HUES64 (cell line): ENCODE measurements at regions not wholly inside any gene's neighbourhood (a gene's known extent, or its start where the extent isn't known, plus 50 kb on each side); places are given as distances from the start of the nearest gene placed in this dataset.

Experiments
- H3K27ac ChIP-seq: 2 replicates; pipeline ENCODE4 v1.7.0; 2013; ENCODE audit warnings: low read depth, low read length, inconsistent platforms
- H3K27me3 ChIP-seq: 2 replicates; pipeline ENCODE4 v1.6.1; 2013; ENCODE audit warnings: mild to moderate bottlenecking, low read length; ENCODE audit not compliant: insufficient read depth
- H3K36me3 ChIP-seq: 2 replicates; pipeline ENCODE4 v1.6.1; 2013; ENCODE audit warnings: mild to moderate bottlenecking, low read length; ENCODE audit not compliant: insufficient read depth
- H3K4me1 ChIP-seq: 2 replicates; pipeline ENCODE4 v1.6.1; 2013; ENCODE audit warnings: mild to moderate bottlenecking, low read length, moderate library complexity; ENCODE audit not compliant: insufficient read depth
- H3K4me3 ChIP-seq: 2 replicates; pipeline ENCODE4 v1.5.1; 2013; ENCODE audit warnings: mild to moderate bottlenecking, low read length, moderate library complexity
- H3K9ac ChIP-seq: 2 replicates; pipeline ENCODE4 v1.6.1; 2013; ENCODE audit warnings: mild to moderate bottlenecking, low read depth, low read length
- H3K9me3 ChIP-seq: 2 replicates; pipeline ENCODE4 v1.6.1; 2013; ENCODE audit warnings: low read depth, low read length; ENCODE audit not compliant: insufficient read depth
- WGBS: fragments of 150-250, 120-280 bp; methylation state at CpG from one replicate; pipeline ENCODE4 v1.1.7; 2013; ENCODE audit warnings: missing lambda C conversion rate; 5-methylcytosine and 5-hydroxymethylcytosine counted together

- H3K4me1 ChIP-seq, result no peaks in the 10 kb centered on the region
- no peaks in the 10 kb centered on the region for H3K36me3 ChIP-seq
- H3K9ac ChIP-seq, result no peak overlapping the region
- no peak overlapping the region for H3K27ac ChIP-seq
- H3K27me3 ChIP-seq, result no peaks in the 10 kb centered on the region
- 92% methylated on average over 3 of the region's 4 CpGs for WGBS
- H3K9me3 ChIP-seq, result no peaks in the 10 kb centered on the region
- no peak overlapping the region for H3K4me3 ChIP-seq
Observed at GRCh38 chr12:4843907-4844306, 65.8 kb upstream of the KCNA1 start.

- no peak overlapping the region for H3K27ac ChIP-seq
- no peaks in the 10 kb centered on the region for H3K4me1 ChIP-seq
- H3K9me3 ChIP-seq, result no peaks in the 10 kb centered on the region
- H3K36me3 ChIP-seq, result no peaks in the 10 kb centered on the region
- no peaks in the 10 kb centered on the region for H3K27me3 ChIP-seq
- H3K9ac ChIP-seq, result no peak overlapping the region
- H3K4me3 ChIP-seq, result no peak overlapping the region
Observed at GRCh38 chr12:4847713-4848112, 62.0 kb upstream of the KCNA1 start.

DNA sequence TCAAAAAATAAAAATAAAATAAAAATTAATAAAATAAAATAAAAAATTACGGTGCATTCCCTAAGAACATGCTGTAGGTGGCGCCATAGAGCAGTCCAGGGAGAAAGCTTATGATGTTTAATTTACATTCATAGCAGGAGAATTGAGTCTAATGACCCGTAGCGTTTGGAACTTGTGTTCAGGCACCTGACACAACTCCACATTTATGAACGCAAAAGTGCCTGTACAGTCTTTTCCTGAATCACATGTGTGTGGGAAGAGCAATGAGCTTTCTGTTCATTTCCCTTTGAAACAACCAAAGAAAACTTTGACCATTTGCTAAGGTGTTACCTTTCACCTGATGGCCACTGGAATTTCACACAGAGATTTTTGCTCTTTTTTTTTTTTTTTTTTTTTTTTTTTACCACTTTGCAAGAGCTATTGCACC, 60.6 kb upstream of the KCNA1 start:
- H3K27ac ChIP-seq, result no peak overlapping the region
- H3K9ac ChIP-seq, result no peak overlapping the region
- H3K27me3 ChIP-seq, result no peaks in the 10 kb centered on the region
- no peaks in the 10 kb centered on the region for H3K4me1 ChIP-seq
- 86% methylated on average over 4 of the region's 5 CpGs for WGBS
- H3K4me3 ChIP-seq, result no peak overlapping the region
- no peaks in the 10 kb centered on the region for H3K9me3 ChIP-seq
- no peaks in the 10 kb centered on the region for H3K36me3 ChIP-seq

- WGBS, result 76% methylated on average over 18 of the region's 18 CpGs
- no peaks in the 10 kb centered on the region for H3K27me3 ChIP-seq
Observed at GRCh38 chr12:4849795-4850345, 59.8 kb upstream of the KCNA1 start.

DNA sequence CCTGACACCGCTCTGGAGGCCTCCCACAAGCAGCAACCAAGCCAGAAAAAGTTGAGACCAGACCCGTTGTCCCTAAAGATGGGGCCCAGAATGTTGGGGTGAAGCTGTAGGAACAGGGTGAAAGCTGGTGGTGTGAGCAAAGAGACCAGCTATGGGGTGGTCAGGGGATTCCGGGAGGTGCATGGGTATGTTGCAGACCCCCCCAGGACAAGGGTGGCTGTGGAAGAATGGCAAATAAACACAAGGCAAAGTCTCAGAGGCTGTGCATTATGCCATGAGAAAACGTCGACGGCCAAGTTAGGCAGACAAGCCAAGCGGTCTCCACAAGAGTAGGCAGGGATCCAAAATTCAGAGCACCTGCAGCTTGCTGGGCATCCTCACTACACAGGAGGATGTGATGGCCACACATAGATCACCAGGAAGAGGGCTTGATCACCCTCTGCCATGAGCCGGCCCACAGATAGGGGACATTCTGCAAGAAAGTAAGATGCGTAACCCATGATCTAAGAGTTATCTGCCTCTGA, 58.8 kb upstream of the KCNA1 start:
- WGBS, result 94% methylated on average over 9 of the region's 9 CpGs
- no peaks in the 10 kb centered on the region for H3K27me3 ChIP-seq
- no peaks in the 10 kb centered on the region for H3K9me3 ChIP-seq
- no peak overlapping the region for H3K4me3 ChIP-seq
- no peak overlapping the region for H3K9ac ChIP-seq
- H3K27ac ChIP-seq, result no peak overlapping the region
- H3K4me1 ChIP-seq, result no peaks in the 10 kb centered on the region
- no peaks in the 10 kb centered on the region for H3K36me3 ChIP-seq

More at GRCh38 chr12:4849795-4850345, 59.8 kb upstream of the KCNA1 start:
- Histone ChIP-seq H3K36me3 (no peaks in the 10 kb centered on the region), H3K4me3 (no peak overlapping the region), H3K9me3 (no peaks in the 10 kb centered on the region), H3K9ac (no peak overlapping the region), H3K27ac (no peak overlapping the region), H3K4me1 (no peaks in the 10 kb centered on the region)

GRCh38 chr12:4852308-4852707, 57.4 kb upstream of the KCNA1 start:
- Histone ChIP-seq H3K4me3 (no peak overlapping the region), H3K27me3 (no peaks in the 10 kb centered on the region; the same call in 1 of the 2 replicates), H3K9me3 (no peaks in the 10 kb centered on the region), H3K9ac (no peak overlapping the region), H3K27ac (no peak overlapping the region), H3K36me3 (no peaks in the 10 kb centered on the region), H3K4me1 (no peaks in the 10 kb centered on the region)
- WGBS, result 91% methylated on average over 8 of the region's 8 CpGs

- H3K27ac ChIP-seq, result no peak overlapping the region
- no peaks in the 10 kb centered on the region for H3K9me3 ChIP-seq
- H3K36me3 ChIP-seq, result no peaks in the 10 kb centered on the region
- H3K9ac ChIP-seq, result no peak overlapping the region
- peaks cover 1% of the 10 kb centered on the region for H3K27me3 ChIP-seq
- H3K4me1 ChIP-seq, result peaks cover under 1% of the 10 kb centered on the region
- 94% methylated on average over 12 of the region's 12 CpGs for WGBS
- no peak overlapping the region for H3K4me3 ChIP-seq
Observed at GRCh38 chr12:4852911-4853310, 56.8 kb upstream of the KCNA1 start.

- Histone ChIP-seq H3K36me3 (no peaks in the 10 kb centered on the region), H3K4me3 (no peak overlapping the region), H3K9me3 (no peaks in the 10 kb centered on the region), H3K4me1 (peaks cover 10% of the 10 kb centered on the region), H3K27me3 (peaks cover 15% of the 10 kb centered on the region), H3K27ac (no peak overlapping the region), H3K9ac (no peak overlapping the region)
- WGBS, result 52% methylated on average over 14 of the region's 14 CpGs
Observed at GRCh38 chr12:4855121-4855924, 54.4 kb upstream of the KCNA1 start.

DNA sequence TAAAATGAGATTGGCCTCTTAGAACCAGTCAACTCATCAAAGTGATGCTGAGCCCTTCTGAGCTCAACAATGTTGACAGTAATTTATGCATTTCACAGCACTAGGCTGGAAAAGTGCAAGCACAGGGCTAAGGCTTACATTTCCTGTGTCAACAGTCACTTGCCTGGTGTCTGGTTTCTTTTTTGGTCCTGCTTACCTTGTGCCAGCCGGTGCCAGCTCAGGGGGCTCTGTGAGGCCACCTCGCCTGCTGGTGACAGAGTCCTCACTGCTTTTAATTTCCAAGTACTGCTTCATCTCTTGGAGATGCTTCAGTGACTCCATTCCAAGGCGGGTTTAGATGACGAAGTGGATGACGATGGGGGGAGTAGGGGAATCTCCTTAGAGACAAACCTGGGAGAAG, 53.1 kb upstream of the KCNA1 start:
- Histone ChIP-seq H3K9ac (no peak overlapping the region), H3K27me3 (peaks cover 15% of the 10 kb centered on the region), H3K9me3 (no peaks in the 10 kb centered on the region), H3K4me3 (no peak overlapping the region), H3K27ac (no peak overlapping the region), H3K36me3 (no peaks in the 10 kb centered on the region), H3K4me1 (peaks cover 10% of the 10 kb centered on the region)
- WGBS, result 92% methylated on average over 3 of the region's 5 CpGs

DNA sequence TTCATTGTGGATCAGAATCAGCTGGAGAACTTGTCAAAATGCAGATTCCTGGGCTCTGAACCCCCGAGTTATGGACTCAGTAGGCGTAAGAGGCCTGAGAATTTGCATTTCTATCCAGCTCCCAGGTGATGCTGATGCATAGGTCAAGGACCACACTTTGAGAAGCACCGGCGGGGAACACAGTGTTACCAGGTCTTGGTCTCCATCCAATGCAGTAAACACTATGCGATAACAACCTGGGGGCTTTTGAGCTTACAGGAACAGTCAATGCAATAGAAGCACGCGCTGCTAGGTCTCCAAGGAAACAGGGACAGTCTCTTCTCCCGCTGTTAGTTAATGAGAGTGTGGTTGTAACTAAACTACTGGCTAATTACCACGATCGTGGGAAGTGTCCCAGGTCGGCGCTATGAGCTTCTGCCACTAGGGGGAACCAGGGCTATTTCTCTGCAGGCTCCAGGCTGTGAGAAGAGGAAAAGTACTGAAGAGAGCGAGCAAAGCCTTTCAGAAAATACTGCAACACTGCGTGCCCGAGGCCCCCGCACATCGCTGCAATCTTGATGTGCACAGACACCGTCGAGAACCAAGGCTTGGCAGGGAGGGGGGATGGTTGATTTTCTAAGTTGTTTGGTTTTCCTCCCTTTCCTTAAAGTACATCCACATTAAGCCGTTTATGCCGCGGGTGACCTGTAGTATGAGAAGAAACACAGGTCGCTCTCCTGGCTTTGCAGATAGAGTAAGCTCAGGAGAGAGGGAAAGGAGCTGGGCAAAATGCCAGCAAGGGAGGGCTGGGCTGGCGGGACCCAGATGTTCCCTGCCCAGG, 52.0 kb upstream of the KCNA1 start:
- peak overlapping the region; percentile 39 for H3K4me3 ChIP-seq
- peaks cover 10% of the 10 kb centered on the region for H3K4me1 ChIP-seq
- 19% methylated on average over 24 of the region's 24 CpGs for WGBS
- H3K9me3 ChIP-seq, result no peaks in the 10 kb centered on the region
- peaks cover 15% of the 10 kb centered on the region for H3K27me3 ChIP-seq
- no peaks in the 10 kb centered on the region for H3K36me3 ChIP-seq
- no peak overlapping the region for H3K27ac ChIP-seq
- H3K9ac ChIP-seq, result no peak overlapping the region

DNA sequence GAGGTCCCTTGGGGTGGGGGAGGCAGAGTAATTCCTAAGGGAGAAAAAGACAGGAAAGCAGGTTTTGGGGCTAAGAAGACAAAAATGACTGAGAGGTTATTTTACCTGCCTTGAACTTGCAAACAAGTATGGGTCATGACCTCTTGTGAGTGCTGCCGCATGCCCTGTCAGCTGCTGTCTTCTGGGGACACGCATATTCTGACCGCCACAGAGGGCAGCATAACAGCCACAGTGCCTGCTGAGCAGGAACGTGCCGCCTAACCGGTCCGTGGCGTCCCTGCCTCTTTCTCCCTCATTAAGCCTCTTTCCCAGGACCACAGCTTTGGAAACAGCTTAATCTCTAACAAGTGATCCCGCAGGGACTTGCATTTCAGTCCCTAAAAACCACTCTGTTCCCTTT, 51.3 kb upstream of the KCNA1 start:
- 15% methylated on average over 9 of the region's 9 CpGs for WGBS
- no peaks in the 10 kb centered on the region for H3K9me3 ChIP-seq
- no peak overlapping the region for H3K9ac ChIP-seq
- H3K4me3 ChIP-seq, result no peak overlapping the region
- peaks cover 19% of the 10 kb centered on the region for H3K27me3 ChIP-seq
- H3K36me3 ChIP-seq, result no peaks in the 10 kb centered on the region
- peaks cover 10% of the 10 kb centered on the region for H3K4me1 ChIP-seq
- no peak overlapping the region for H3K27ac ChIP-seq
